SK-N-SH treated with all-trans-retinoic acid at 6 μM for 48 hours (cell line): ENCODE measurements at regions not wholly inside any gene's neighbourhood (a gene's known extent, or its start where the extent isn't known, plus 50 kb on each side); places are given as distances from the start of the nearest gene placed in this dataset.

Experiments used
- ATAC-seq: fragments of 200-7000 bp; cut with Tn5 transposase; 3 replicates; pipeline ENCODE4 v1.9.1; 2020; ENCODE audit warnings: mild to moderate bottlenecking, moderate library complexity
- ARNTL ChIP-seq: fragments of 450-650 bp; formaldehyde crosslinking; IDR thresholded peaks from 2 replicates; pipeline ENCODE4 v1.5.0; 2020; ENCODE audit warnings: low read depth, mild to moderate bottlenecking, moderate library complexity, borderline replicate concordance
- BACH2 ChIP-seq: fragments of 250-450 bp; sonication (Bioruptor Pico); IDR thresholded peaks from 2 replicates; pipeline ENCODE4 v1.9.0; 2021; ENCODE audit warnings: mild to moderate bottlenecking, borderline replicate concordance
- CSDC2 ChIP-seq: fragments of 250-450 bp; sonication (Bioruptor Pico); IDR thresholded peaks from 2 replicates; pipeline ENCODE4 v1.5.0; 2020; ENCODE audit warnings: mild to moderate bottlenecking, moderate library complexity
- CSRNP3 ChIP-seq: fragments of 250-450 bp; sonication (Bioruptor Pico); IDR thresholded peaks from 2 replicates; pipeline ENCODE4 v1.5.1; 2021; ENCODE audit warnings: mild to moderate bottlenecking, moderate library complexity
- GLIS3 ChIP-seq: fragments of 250-450 bp; sonication (Bioruptor Pico); IDR thresholded peaks from 2 replicates; pipeline ENCODE4 v1.5.0; 2020; ENCODE audit warnings: mild to moderate bottlenecking, moderate library complexity
- ISL1 ChIP-seq: fragments of 250-450 bp; sonication (Bioruptor Pico); IDR thresholded peaks from 2 replicates; pipeline ENCODE4 v2.1.2; 2022; ENCODE audit warnings: mild to moderate bottlenecking, moderate library complexity
- OSR1 ChIP-seq: fragments of 250-450 bp; sonication (Bioruptor Pico); IDR thresholded peaks from 2 replicates; pipeline ENCODE4 v1.8.0; 2022; ENCODE audit warnings: moderate library complexity, mild to moderate bottlenecking, inconsistent platforms
- PATZ1 ChIP-seq: fragments of 250-450 bp; sonication (Bioruptor Pico); IDR thresholded peaks from 2 replicates; pipeline ENCODE4 v1.8.0; 2020; ENCODE audit warnings: mild to moderate bottlenecking, moderate library complexity, borderline replicate concordance
- PPARA ChIP-seq: fragments of 250-450 bp; sonication (Bioruptor Pico); IDR thresholded peaks from 2 replicates; pipeline ENCODE4 v1.5.0; 2020; ENCODE audit warnings: mild to moderate bottlenecking, borderline replicate concordance
- RARB ChIP-seq: fragments of 250-450 bp; sonication (Bioruptor Pico); IDR thresholded peaks from 2 replicates; pipeline ENCODE4 v1.8.0; 2021; ENCODE audit warnings: mild to moderate bottlenecking, moderate library complexity
- SNAI2 ChIP-seq: fragments of 250-450 bp; sonication (Bioruptor Pico); IDR thresholded peaks from 2 replicates; pipeline ENCODE4 v1.5.0; 2020; ENCODE audit warnings: mild to moderate bottlenecking, moderate library complexity
- TOX ChIP-seq: fragments of 250-450 bp; sonication (Bioruptor Pico); IDR thresholded peaks from 2 replicates; pipeline ENCODE4 v1.8.0; 2021; ENCODE audit warnings: mild to moderate bottlenecking, moderate library complexity, borderline replicate concordance
- TSHZ2 ChIP-seq: fragments of 250-450 bp; sonication (Bioruptor Pico); IDR thresholded peaks from 2 replicates; pipeline ENCODE4 v1.5.0; 2020; ENCODE audit warnings: mild to moderate bottlenecking, moderate library complexity
- ZC3H10 ChIP-seq: fragments of 250-450 bp; sonication (Bioruptor Pico); IDR thresholded peaks from 2 replicates; pipeline ENCODE4 v1.5.1; 2021; ENCODE audit warnings: mild to moderate bottlenecking, moderate library complexity
- ZFP3 ChIP-seq: fragments of 250-450 bp; sonication (Bioruptor Pico); IDR thresholded peaks from 2 replicates; pipeline ENCODE4 v1.5.0; 2020; ENCODE audit warnings: mild to moderate bottlenecking, moderate library complexity
- ZFP30 ChIP-seq: fragments of 450-650 bp; formaldehyde crosslinking; IDR thresholded peaks from 2 replicates; pipeline ENCODE4 v1.5.0; 2022; ENCODE audit warnings: mild to moderate bottlenecking, moderate library complexity
- ZNF565 ChIP-seq: fragments of 450-650 bp; formaldehyde crosslinking; conservative IDR thresholded peaks from 2 replicates; pipeline ENCODE4 v1.5.0; 2020; ENCODE audit warnings: low read depth, mild to moderate bottlenecking, moderate library complexity
- ZNF70 ChIP-seq: fragments of 450-650 bp; formaldehyde crosslinking; IDR thresholded peaks from 2 replicates; pipeline ENCODE4 v1.5.0; 2020; ENCODE audit warnings: mild to moderate bottlenecking, moderate library complexity
- ZNF8 ChIP-seq: fragments of 450-650 bp; formaldehyde crosslinking; IDR thresholded peaks from 2 replicates; pipeline ENCODE4 v1.5.0; 2020; ENCODE audit warnings: mild to moderate bottlenecking, moderate library complexity
- TF ChIP-seq, protein P1 (sequence below): fragments of 250-450 bp; sonication (Bioruptor Pico); IDR thresholded peaks from 2 replicates; pipeline ENCODE4 v1.8.0; 2021; ENCODE audit warnings: low read depth, mild to moderate bottlenecking, moderate library complexity, borderline replicate concordance
- TF ChIP-seq, protein P2 (sequence below): fragments of 250-450 bp; sonication (Bioruptor Pico); IDR thresholded peaks from 2 replicates; pipeline ENCODE4 v1.5.1; 2020; ENCODE audit warnings: low read depth, mild to moderate bottlenecking, moderate library complexity

GRCh38 chr2:203596183-203596582, 61.1 kb upstream of the RAPH1 start:
- no peak for TF ChIP-seq ZC3H10
- TF ChIP-seq ISL1 (CRISPR knock-in tag) = no peak
- no peak for TF ChIP-seq RARB
- TF ChIP-seq, protein P1, sequence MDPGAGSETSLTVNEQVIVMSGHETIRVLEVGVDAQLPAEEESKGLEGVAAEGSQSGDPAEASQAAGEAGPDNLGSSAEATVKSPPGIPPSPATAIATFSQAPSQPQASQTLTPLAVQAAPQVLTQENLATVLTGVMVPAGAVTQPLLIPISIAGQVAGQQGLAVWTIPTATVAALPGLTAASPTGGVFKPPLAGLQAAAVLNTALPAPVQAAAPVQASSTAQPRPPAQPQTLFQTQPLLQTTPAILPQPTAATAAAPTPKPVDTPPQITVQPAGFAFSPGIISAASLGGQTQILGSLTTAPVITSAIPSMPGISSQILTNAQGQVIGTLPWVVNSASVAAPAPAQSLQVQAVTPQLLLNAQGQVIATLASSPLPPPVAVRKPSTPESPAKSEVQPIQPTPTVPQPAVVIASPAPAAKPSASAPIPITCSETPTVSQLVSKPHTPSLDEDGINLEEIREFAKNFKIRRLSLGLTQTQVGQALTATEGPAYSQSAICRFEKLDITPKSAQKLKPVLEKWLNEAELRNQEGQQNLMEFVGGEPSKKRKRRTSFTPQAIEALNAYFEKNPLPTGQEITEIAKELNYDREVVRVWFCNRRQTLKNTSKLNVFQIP (CRISPR knock-in tag) = no peak
- no peak for TF ChIP-seq ARNTL (CRISPR knock-in tag)
- TF ChIP-seq ZFP30 (CRISPR knock-in tag) = no peak
- TF ChIP-seq PATZ1 (CRISPR knock-in tag) = no peak
- TF ChIP-seq SNAI2 (CRISPR knock-in tag) = no peak
- no peak for TF ChIP-seq ZNF8 (CRISPR knock-in tag)
- TF ChIP-seq BACH2 (CRISPR knock-in tag) = no peak
- no peak for TF ChIP-seq ZNF70 (CRISPR knock-in tag)
- TF ChIP-seq, protein P2, sequence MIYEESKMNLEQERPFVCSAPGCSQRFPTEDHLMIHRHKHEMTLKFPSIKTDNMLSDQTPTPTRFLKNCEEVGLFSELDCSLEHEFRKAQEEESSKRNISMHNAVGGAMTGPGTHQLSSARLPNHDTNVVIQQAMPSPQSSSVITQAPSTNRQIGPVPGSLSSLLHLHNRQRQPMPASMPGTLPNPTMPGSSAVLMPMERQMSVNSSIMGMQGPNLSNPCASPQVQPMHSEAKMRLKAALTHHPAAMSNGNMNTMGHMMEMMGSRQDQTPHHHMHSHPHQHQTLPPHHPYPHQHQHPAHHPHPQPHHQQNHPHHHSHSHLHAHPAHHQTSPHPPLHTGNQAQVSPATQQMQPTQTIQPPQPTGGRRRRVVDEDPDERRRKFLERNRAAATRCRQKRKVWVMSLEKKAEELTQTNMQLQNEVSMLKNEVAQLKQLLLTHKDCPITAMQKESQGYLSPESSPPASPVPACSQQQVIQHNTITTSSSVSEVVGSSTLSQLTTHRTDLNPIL (CRISPR knock-in tag) = no peak
- no peak for TF ChIP-seq PPARA (CRISPR knock-in tag)
- TF ChIP-seq TSHZ2 (CRISPR knock-in tag) = no peak
- no peak for TF ChIP-seq ZNF565 (CRISPR knock-in tag)
- no peak for TF ChIP-seq ZFP3 (CRISPR knock-in tag)
- no peak for TF ChIP-seq CSRNP3 (CRISPR knock-in tag)
- TF ChIP-seq OSR1 (CRISPR knock-in tag) = no peak
- no peak for TF ChIP-seq TOX (CRISPR knock-in tag)

DNA sequence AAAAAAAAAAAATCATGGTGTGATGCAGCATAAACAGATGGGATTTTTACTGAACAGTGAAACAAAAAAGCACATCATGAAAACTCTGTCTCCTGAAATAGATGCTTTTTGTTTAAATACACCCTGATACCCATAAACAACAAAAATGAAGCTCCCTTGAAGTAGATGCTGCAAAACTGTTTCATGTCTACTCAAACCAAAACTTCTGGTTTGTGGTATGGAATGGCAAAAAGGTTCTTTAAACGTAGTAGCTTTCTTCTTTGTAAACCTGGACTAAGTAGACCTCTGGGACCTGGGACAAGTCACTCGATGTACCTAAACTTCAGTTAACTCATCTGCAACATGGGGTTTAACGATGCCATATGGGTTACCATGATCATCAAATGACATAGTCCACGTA, 64.4 kb upstream of the RAPH1 start:
- TF ChIP-seq CSRNP3 (CRISPR knock-in tag) (no peak), ZNF8 (CRISPR knock-in tag) (no peak), PPARA (CRISPR knock-in tag) (no peak), ZNF70 (CRISPR knock-in tag) (no peak), ARNTL (CRISPR knock-in tag) (no peak), ISL1 (CRISPR knock-in tag) (no peak), GLIS3 (CRISPR knock-in tag) (no peak), CSDC2 (no peak)
- TF ChIP-seq, protein P2 (CRISPR knock-in tag) = no peak
- no peak for ATAC-seq

More at GRCh38 chr2:203596183-203596582, 61.1 kb upstream of the RAPH1 start:
- ATAC-seq = no peak
